ENCODE measurements at regions not wholly inside any gene's neighbourhood (a gene's known extent, or its start where the extent isn't known, plus 50 kb on each side); places are given as distances from the start of the nearest gene placed in this dataset.
"Not testable (repeated sequence)": the region's sequence is repeated elsewhere in the genome, so short reads cannot be mapped to it uniquely, and the experiment has no call there.

DNA sequence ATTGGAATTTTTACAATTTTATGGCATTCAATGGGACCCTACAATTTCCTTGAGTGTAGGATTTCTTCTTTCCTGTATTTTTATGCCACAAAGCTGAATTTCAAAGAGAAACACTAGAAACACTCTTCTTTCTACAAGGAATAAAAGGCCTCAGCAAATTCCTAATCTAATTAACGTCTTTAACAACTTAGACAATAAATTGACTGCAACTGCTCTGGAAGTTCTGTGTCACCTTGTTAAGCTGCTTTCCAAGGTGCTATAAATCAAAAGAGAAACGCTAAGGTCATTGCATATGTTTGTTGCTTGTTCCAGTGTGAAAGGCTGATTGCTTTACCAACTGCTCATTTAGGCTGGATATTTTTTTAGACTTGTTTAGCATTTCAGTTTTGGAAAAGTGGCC, 182.2 kb downstream of the POLR1F start:
- no peaks in the 10 kb centered on the region for H3K4me1 Mint-ChIP-seq (ENCODE audit: low read depth)
- H3K9me3 Mint-ChIP-seq, result no peaks in the 10 kb centered on the region
- H3K4me3 Mint-ChIP-seq, result no peak overlapping the region
- intact Hi-C loops (cut with micrococcal nuclease), result no loop called here
- CTCF ChIA-PET, result no interaction called here
- no peaks in the 10 kb centered on the region for H3K36me3 Mint-ChIP-seq (ENCODE audit: low read depth)
- DNase-seq, result no peak
- no peaks in the 10 kb centered on the region for H3K27me3 Mint-ChIP-seq (ENCODE audit: low read depth)
- no peak overlapping the region for H3K27ac Mint-ChIP-seq

DNA sequence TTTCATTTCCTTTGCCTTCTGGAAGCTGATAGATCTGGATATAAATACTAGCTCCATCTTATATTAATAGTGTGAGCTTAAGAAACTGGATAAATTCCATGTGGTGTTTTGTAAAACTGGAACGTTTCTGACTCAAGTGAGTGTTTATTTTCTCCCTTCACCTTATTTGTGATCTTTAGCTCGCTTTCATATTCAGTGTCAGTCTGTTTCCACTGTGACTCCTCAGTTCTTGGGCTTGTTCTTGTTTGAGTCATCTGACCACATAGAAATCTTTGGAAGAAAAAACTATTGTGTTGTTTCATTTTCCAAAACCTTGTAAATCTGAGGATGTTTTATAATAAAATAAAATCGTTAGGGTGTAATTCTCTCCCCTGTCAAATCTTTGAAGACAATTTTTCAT, 186.4 kb downstream of the POLR1F start:
- H3K4me1 Mint-ChIP-seq (ENCODE audit: low read depth), result no peaks in the 10 kb centered on the region
- intact Hi-C loops (cut with micrococcal nuclease), result no loop called here
- H3K27me3 Mint-ChIP-seq (ENCODE audit: low read depth), result no peaks in the 10 kb centered on the region
- CTCF ChIA-PET, result no interaction called here
- H3K27ac Mint-ChIP-seq, result no peak overlapping the region
- no peak overlapping the region for H3K4me3 Mint-ChIP-seq
- no peaks in the 10 kb centered on the region for H3K36me3 Mint-ChIP-seq (ENCODE audit: low read depth)
- peaks cover 3% of the 10 kb centered on the region for H3K9me3 Mint-ChIP-seq
- no peak for DNase-seq

DNA sequence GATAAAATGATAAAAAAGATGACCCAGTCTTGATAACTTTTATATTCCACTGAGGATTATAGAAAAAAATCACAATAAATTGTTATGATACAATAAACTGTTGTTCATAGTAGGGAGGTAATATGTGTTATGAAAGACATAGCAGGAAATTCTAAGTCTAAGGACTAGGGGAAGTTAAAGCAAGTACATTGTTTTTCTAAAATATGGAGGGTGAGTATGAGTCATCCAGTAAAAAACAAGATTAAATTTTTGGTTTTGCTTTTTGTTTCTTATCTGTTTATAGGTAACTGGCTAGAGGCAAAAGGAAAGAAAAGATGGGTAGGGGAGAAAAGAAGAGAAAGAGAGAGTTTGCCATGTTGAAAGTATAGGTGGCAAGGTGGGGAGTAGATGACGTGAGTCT, 188.4 kb downstream of the POLR1F start:
- Mint-ChIP-seq H3K27ac (no peak overlapping the region), H3K9me3 (peaks cover 9% of the 10 kb centered on the region), H3K4me3 (no peak overlapping the region), H3K4me1 (ENCODE audit: low read depth) (no peaks in the 10 kb centered on the region), H3K27me3 (ENCODE audit: low read depth) (no peaks in the 10 kb centered on the region), H3K36me3 (ENCODE audit: low read depth) (no peaks in the 10 kb centered on the region)
- intact Hi-C loops (cut with micrococcal nuclease), result no loop called here
- CTCF ChIA-PET, result no interaction called here
- no peak for DNase-seq

DNA sequence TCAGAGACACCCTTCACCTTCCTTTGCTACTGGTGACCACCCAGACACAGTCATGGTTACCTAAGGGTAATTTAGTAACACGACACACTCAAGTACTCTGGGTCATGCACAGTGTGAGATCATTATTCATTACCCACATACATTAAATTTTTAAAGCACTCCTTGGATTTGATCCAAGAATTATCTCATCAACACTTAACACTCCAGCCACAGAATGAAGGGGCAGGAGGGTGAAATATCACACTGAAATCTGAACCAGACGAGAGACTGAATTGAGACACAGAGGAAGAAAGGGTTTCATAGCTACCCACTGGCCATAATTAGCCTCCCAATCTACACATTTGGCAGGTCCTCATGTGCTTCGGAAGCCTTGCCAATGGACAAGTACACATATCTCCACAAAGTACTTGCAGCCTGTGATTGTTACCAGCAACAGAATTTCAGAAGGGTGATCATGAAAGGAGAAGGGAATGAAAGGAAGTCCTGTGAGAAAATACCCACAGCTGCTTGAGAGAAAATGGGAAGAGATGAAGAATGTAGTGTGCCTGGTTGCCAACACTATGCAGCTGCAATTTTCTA, 189.3 kb downstream of the POLR1F start:
- H3K36me3 Mint-ChIP-seq (ENCODE audit: low read depth), result no peaks in the 10 kb centered on the region
- no peaks in the 10 kb centered on the region for H3K27me3 Mint-ChIP-seq (ENCODE audit: low read depth)
- no peaks in the 10 kb centered on the region for H3K4me1 Mint-ChIP-seq (ENCODE audit: low read depth)
- H3K4me3 Mint-ChIP-seq, result no peak overlapping the region
- DNase-seq, result no peak
- intact Hi-C loops (cut with micrococcal nuclease), result loop anchor here (10.0 kb wide), 1 partner anchor 145 kb away; no protein-coding TSS in a partner anchor
- H3K27ac Mint-ChIP-seq, result no peak overlapping the region
- H3K9me3 Mint-ChIP-seq, result peaks cover 9% of the 10 kb centered on the region
- CTCF ChIA-PET, result no interaction called here

DNA sequence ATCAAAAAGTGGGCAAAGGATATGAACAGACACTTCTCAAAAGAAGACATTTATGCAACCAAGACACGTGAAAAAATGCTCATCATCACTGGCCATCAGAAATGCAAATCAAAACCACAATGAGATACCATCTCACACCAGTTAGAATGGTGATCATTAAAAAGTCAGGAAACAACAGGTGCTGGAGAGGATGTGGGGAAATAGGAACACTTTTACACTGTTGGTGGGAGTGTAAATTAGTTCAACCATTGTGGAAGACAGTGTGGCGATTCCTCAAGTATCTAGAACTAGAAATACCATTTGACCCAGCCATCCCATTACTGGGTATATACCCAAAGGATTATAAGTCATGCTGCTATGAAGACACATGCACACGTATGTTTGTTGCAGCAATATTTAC, 191.3 kb downstream of the POLR1F start:
- not testable (repeated sequence) for H3K4me3 Mint-ChIP-seq; DNase-seq; H3K27me3 Mint-ChIP-seq (ENCODE audit: low read depth); H3K4me1 Mint-ChIP-seq (ENCODE audit: low read depth); H3K36me3 Mint-ChIP-seq (ENCODE audit: low read depth); H3K27ac Mint-ChIP-seq; H3K9me3 Mint-ChIP-seq
- CTCF ChIA-PET, result interaction anchor here (0.6 kb wide), 1 partner anchor 237 kb away, joined by 7 read pairs; no protein-coding TSS in a partner anchor
- intact Hi-C loops (cut with micrococcal nuclease), result loop anchor here (10.0 kb wide), 1 partner anchor 147 kb away; no protein-coding TSS in a partner anchor

DNA sequence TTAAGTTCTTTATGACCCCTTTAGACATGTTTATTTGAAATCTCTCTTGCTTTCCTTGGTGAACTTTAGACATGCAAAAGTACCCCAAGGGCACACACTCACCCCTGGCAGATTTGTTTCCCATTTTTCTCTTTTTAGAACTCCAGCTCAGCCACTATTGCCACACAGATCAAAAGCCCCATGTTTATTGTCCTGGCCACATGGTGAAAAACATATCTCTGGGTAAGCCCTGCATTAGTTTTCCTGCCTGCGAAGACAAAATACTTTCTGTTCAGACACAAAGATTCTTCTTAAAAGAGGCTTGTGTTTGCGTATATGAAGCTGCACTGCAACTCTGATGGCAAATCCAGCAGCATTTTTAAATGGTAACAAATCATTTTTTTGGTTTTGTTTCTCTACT, 200.0 kb downstream of the POLR1F start:
- CTCF ChIA-PET, result no interaction called here
- intact Hi-C loops (cut with micrococcal nuclease), result no loop called here

DNA sequence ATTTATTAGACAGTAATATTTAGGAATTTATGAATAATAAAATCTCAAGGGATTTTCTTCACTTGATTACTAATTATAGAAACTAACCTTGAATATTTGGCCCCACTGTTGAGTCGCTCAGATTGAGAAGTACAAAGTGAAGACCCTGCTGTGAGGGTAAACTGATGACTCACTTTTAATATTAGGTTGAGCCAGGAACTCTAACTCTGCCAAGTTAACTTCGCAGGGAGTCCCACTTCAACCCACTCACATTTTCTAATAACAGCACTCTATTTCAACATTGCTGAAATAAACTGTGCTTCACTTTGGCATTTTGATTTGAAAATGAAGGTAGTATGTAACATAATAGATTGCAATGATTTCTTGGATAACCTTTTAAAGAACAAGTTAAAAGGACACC, 200.7 kb downstream of the POLR1F start:
- Mint-ChIP-seq H3K4me1 (ENCODE audit: low read depth) (no peaks in the 10 kb centered on the region), H3K36me3 (ENCODE audit: low read depth) (no peaks in the 10 kb centered on the region), H3K4me3 (no peak overlapping the region), H3K27me3 (ENCODE audit: low read depth) (no peaks in the 10 kb centered on the region), H3K9me3 (peaks cover 2% of the 10 kb centered on the region), H3K27ac (no peak overlapping the region)
- no peak for DNase-seq
- CTCF ChIA-PET, result no interaction called here
- intact Hi-C loops (cut with micrococcal nuclease), result no loop called here

More for the DNA sequence above, 200.0 kb downstream of the POLR1F start:
- no peaks in the 10 kb centered on the region for H3K36me3 Mint-ChIP-seq (ENCODE audit: low read depth)
- H3K4me3 Mint-ChIP-seq, result no peak overlapping the region
- no peak for DNase-seq
- no peaks in the 10 kb centered on the region for H3K27me3 Mint-ChIP-seq (ENCODE audit: low read depth)
- H3K4me1 Mint-ChIP-seq (ENCODE audit: low read depth), result no peaks in the 10 kb centered on the region
- peaks cover 2% of the 10 kb centered on the region for H3K9me3 Mint-ChIP-seq
- H3K27ac Mint-ChIP-seq, result no peak overlapping the region

DNA sequence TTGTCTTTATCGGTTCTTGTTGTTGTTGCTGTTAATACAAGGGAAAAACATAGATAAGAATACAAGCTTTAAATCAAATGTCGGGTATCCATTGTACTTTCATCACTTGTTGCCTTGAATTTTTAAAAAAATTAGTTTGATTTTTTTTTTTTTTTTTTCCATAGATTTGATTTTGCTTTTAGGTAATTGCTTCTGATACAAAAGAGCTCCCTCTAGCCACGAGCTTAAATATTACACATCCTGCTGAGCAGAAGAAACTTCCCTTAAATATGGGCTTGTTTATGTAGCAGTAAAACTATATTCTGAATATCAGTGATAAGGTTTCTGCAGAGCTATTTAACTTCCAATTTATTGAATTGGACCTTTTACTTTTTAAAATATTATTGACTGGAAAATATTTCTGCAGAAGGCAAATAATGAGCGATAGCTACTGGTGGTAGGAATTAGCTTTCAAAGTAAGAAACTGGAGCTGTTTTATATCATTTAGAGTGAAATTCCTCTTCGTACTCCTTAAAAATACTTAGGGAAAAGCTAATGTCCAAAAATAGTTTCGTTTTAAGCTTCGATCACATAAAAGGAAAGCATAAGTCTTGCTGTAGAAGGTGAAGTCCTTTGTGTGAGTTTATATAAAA, 216.9 kb downstream of the POLR1F start:
- Mint-ChIP-seq H3K27ac (no peak overlapping the region), H3K27me3 (ENCODE audit: low read depth) (no peaks in the 10 kb centered on the region), H3K9me3 (no peaks in the 10 kb centered on the region), H3K4me1 (ENCODE audit: low read depth) (no peaks in the 10 kb centered on the region), H3K4me3 (no peak overlapping the region), H3K36me3 (ENCODE audit: low read depth) (no peaks in the 10 kb centered on the region)
- DNase-seq, result no peak
- CTCF ChIA-PET, result interaction anchor here (0.5 to 1.0 kb wide), 8 partner anchors 30 to 1809 kb away, joined by 3 to 5 read pairs (median 3); no protein-coding TSS in a partner anchor
- intact Hi-C loops (cut with micrococcal nuclease), result loop anchor here (5.0 kb wide), 1 partner anchor 1140 kb away; no protein-coding TSS in a partner anchor

DNA sequence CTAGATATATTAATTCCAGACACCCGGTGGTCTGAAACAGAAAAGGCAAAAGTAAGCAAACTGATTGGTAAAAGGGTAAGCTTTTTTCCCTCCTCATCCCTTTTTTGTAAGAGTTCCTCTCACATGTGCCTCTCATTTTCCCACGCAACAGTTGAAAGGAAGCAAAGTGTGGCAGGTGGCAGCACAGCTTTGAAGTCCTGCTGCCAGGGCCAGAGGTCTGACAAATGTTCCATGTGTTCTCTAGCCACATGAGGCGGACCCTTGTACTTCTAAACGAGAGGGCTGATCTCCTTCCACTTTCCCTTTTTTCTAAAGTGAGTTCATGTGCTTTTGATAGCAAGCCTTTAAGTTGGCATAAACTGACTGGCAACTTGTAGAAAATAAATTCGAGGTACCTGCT, 217.5 kb downstream of the POLR1F start:
- intact Hi-C loops (cut with micrococcal nuclease), result loop anchor here (5.0 kb wide), 1 partner anchor 1139 kb away; no protein-coding TSS in a partner anchor
- CTCF ChIA-PET, result interaction anchor here (0.6 to 1.0 kb wide), 4 partner anchors 221 to 1808 kb away, joined by 3 to 5 read pairs (median 3); no protein-coding TSS in a partner anchor
- Mint-ChIP-seq H3K36me3 (ENCODE audit: low read depth) (no peaks in the 10 kb centered on the region), H3K4me3 (no peak overlapping the region), H3K4me1 (ENCODE audit: low read depth) (no peaks in the 10 kb centered on the region), H3K27me3 (ENCODE audit: low read depth) (no peaks in the 10 kb centered on the region), H3K9me3 (no peaks in the 10 kb centered on the region), H3K27ac (no peak overlapping the region)
- no peak for DNase-seq

DNA sequence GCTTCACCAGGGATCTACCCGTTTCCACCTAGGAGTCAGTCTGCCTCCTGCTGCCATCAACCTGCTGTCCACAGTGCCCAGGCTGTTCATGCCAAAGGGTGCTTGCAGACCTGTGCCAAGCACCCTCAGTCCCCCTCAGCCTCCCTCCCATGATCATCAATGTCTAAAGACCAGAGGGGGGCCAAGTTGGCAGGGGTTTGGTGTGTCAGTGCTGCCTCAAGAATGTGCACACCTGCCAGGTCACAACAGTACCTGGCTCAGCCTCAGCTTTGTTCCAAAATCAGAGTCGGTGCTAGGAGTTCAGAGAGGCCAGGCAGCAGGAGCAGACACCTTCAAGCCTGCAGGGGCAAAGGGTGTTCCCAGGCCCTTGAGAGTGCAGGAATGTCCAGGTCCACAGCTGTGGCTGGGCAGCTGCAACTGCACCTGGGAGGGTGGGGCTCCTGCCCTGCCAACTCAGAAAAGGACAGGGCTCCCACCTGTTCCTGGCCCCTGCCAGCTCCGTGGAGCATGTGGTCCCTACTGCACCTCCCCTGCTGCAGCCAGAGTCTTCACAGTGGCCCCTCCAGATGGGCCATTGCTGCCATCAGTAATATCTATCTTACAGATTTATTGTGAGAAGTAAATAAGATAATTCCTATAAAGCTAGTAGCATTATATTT, 219.5 kb downstream of the POLR1F start:
- Mint-ChIP-seq H3K4me1 (ENCODE audit: low read depth) (no peaks in the 10 kb centered on the region), H3K9me3 (no peaks in the 10 kb centered on the region), H3K36me3 (ENCODE audit: low read depth) (no peaks in the 10 kb centered on the region), H3K27me3 (ENCODE audit: low read depth) (no peaks in the 10 kb centered on the region), H3K27ac (no peak overlapping the region), H3K4me3 (no peak overlapping the region)
- intact Hi-C loops (cut with micrococcal nuclease), result no loop called here
- CTCF ChIA-PET, result no interaction called here
- no peak for DNase-seq

DNA sequence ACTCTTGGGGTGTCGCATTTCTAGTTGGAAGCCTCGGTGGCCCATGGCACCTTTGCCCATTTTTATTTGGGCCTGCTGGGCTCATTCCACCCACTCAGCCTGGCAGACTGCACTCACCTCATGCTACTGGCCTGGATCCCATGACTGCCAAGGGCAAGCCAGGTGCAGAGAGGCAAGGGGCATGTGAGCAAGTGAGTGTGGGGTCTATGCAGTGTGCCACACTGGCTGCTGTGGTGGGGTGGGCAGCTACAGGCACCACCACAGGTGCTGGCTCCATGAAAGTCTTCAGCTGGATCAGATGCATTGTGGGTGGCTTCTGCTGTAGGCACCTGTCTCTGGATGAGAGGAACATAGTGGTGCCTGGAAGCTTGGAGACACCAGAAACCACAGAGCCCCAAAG, 220.8 kb downstream of the POLR1F start:
- CTCF ChIA-PET, result no interaction called here
- H3K9me3 Mint-ChIP-seq, result no peaks in the 10 kb centered on the region
- H3K4me3 Mint-ChIP-seq, result no peak overlapping the region
- no peak overlapping the region for H3K27ac Mint-ChIP-seq
- no peaks in the 10 kb centered on the region for H3K27me3 Mint-ChIP-seq (ENCODE audit: low read depth)
- no peak for DNase-seq
- H3K36me3 Mint-ChIP-seq (ENCODE audit: low read depth), result no peaks in the 10 kb centered on the region
- H3K4me1 Mint-ChIP-seq (ENCODE audit: low read depth), result no peaks in the 10 kb centered on the region
- intact Hi-C loops (cut with micrococcal nuclease), result no loop called here

DNA sequence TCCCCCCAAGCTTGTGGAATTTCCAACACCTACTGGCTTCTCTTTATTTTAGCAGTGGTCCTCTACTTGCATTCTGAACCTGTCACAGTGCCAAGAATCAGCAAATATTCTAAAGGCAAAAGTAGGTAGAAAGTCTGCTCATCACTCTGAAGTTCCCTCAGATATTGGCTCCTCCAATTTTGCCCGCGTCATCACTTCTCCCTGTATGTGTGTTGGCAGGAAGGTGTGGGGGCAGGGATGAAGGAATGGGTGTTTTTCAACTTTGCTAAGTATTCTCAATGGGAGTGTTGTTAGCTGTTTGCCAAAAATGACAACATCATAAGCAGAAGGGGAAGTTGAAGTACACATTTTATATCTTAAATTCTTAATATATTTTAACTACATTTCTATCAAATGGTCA, 226.2 kb downstream of the POLR1F start:
- intact Hi-C loops (cut with micrococcal nuclease), result no loop called here
- H3K27ac Mint-ChIP-seq, result no peak overlapping the region
- H3K27me3 Mint-ChIP-seq (ENCODE audit: low read depth), result no peaks in the 10 kb centered on the region
- no peaks in the 10 kb centered on the region for H3K9me3 Mint-ChIP-seq
- H3K36me3 Mint-ChIP-seq (ENCODE audit: low read depth), result no peaks in the 10 kb centered on the region
- CTCF ChIA-PET, result no interaction called here
- no peaks in the 10 kb centered on the region for H3K4me1 Mint-ChIP-seq (ENCODE audit: low read depth)
- DNase-seq, result no peak
- H3K4me3 Mint-ChIP-seq, result no peak overlapping the region

DNA sequence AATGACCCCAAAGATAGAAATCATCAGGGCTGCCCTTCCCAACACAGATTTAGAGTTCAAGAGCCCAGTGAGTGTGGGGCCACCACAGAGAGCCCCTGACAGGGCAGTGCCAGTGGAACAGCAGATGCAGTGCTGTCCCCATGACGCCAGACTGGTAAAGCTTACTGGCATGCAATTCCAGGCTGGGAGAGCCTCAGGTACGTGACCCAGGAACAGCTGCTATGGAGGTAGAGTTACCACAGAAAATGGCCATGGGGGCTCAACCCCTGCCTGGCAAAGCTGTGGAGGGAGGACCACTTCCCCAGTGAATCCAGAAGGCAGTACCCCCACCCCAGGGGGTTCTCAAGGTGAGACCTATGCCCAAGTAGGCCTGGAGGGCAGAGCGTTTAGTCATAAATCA, 228.5 kb downstream of the POLR1F start:
- intact Hi-C loops (cut with micrococcal nuclease), result no loop called here
- Mint-ChIP-seq H3K36me3 (ENCODE audit: low read depth) (no peaks in the 10 kb centered on the region), H3K4me3 (no peak overlapping the region), H3K4me1 (ENCODE audit: low read depth) (no peaks in the 10 kb centered on the region), H3K27ac (no peak overlapping the region), H3K27me3 (ENCODE audit: low read depth) (no peaks in the 10 kb centered on the region), H3K9me3 (peaks cover 2% of the 10 kb centered on the region)
- CTCF ChIA-PET, result no interaction called here
- no peak for DNase-seq

Measured in activated naive CD4-positive, alpha-beta T cell treated with anti-CD3 and anti-CD28 coated beads for 36 hours (primary cell).